ENCODE measurements at regions not wholly inside any gene's neighbourhood (a gene's known extent, or its start where the extent isn't known, plus 50 kb on each side); places are given as distances from the start of the nearest gene placed in this dataset.

GRCh38 chr2:6741229-6741628 is 124.5 kb downstream of the CMPK2 start:
- no peak for TF ChIP-seq CTCF (IDR thresholded peaks at IDR 0.05)
- no peak for TF ChIP-seq EZH2 (IDR thresholded peaks at IDR 0.05; ENCODE audit: borderline replicate concordance, insufficient read depth, low read depth, low read length, poor library complexity, severe bottlenecking)

Data from B cell (primary cell).